DOHH2 (cell line): ENCODE measurements at regions not wholly inside any gene's neighbourhood (a gene's known extent, or its start where the extent isn't known, plus 50 kb on each side); places are given as distances from the start of the nearest gene placed in this dataset.

Experiments
- H3F3A ChIP-seq: fragments of 200-600 bp; sonication (generic), shearing (Covaris generic); 2 replicates; pipeline ENCODE4 v1.6.0; 2016; ENCODE audit warnings: antibody characterized with exemption, mild to moderate bottlenecking; ENCODE audit not compliant: control insufficient read depth, insufficient read depth
- H3K27ac ChIP-seq: fragments of 200-600 bp; sonication (generic); 2 replicates; pipeline ENCODE4 v1.5.1; 2014; ENCODE audit warnings: low read depth, mild to moderate bottlenecking, low read length, moderate library complexity
- H3K27me3 ChIP-seq: fragments of 200-600 bp; sonication (generic); 2 replicates; pipeline ENCODE4 v1.6.1; 2014; ENCODE audit warnings: mild to moderate bottlenecking, low read length, mixed read lengths; ENCODE audit not compliant: control insufficient read depth
- H3K36me3 ChIP-seq: fragments of 200-600 bp; sonication (generic); 2 replicates; pipeline ENCODE4 v1.6.1; 2014; ENCODE audit warnings: mild to moderate bottlenecking, low read length, moderate library complexity, mixed read lengths; ENCODE audit not compliant: control insufficient read depth
- H3K4me1 ChIP-seq: fragments of 200-600 bp; sonication (generic); 2 replicates; pipeline ENCODE4 v1.6.1; 2014; ENCODE audit warnings: mild to moderate bottlenecking, low read length, mixed read lengths; ENCODE audit not compliant: control insufficient read depth
- H3K4me2 ChIP-seq: fragments of 200-600 bp; sonication (generic); 2 replicates; pipeline ENCODE4 v1.6.0; 2014; ENCODE audit warnings: mild to moderate bottlenecking, low read length, moderate library complexity
- H3K4me3 ChIP-seq: fragments of 200-600 bp; sonication (generic); 2 replicates; pipeline ENCODE4 v1.5.1; 2014; ENCODE audit warnings: mild to moderate bottlenecking, low read length, mixed read lengths
- H3K79me2 ChIP-seq: fragments of 200-600 bp; sonication (generic); 2 replicates; pipeline ENCODE4 v1.6.1; 2014; ENCODE audit warnings: mild to moderate bottlenecking, low read length, mixed read lengths; ENCODE audit not compliant: control insufficient read depth
- H3K9me2 ChIP-seq: fragments of 200-600 bp; sonication (generic); replicated peaks from 2 replicates; pipeline ENCODE4 v1.6.1; 2014; ENCODE audit warnings: mild to moderate bottlenecking, low read length, mixed read lengths; ENCODE audit not compliant: control insufficient read depth
- H3K9me3 ChIP-seq: fragments of 200-600 bp; sonication (generic); 2 replicates; pipeline ENCODE4 v1.6.1; 2014; ENCODE audit warnings: antibody characterized with exemption, low read length, mixed read lengths; ENCODE audit not compliant: control insufficient read depth, insufficient read depth
- H4K20me1 ChIP-seq: fragments of 200-600 bp; sonication (generic); 2 replicates; pipeline ENCODE4 v1.6.0; 2014; ENCODE audit warnings: low read depth, mild to moderate bottlenecking, antibody characterized with exemption, low read length, moderate library complexity; ENCODE audit not compliant: control insufficient read depth, insufficient read depth
- EZH2phosphoT487 ChIP-seq: fragments of 200-600 bp; sonication (generic); IDR thresholded peaks from 2 replicates; pipeline ENCODE4 v1.6.1; 2017; ENCODE audit warnings: borderline replicate concordance, mild to moderate bottlenecking, antibody characterized with exemption, low read length, moderate library complexity, mixed read lengths
- TF ChIP-seq, protein P1 (sequence below): fragments of 200-600 bp; sonication (generic); IDR thresholded peaks from one replicate; pipeline ENCODE4 v1.5.1; 2014; ENCODE audit warnings: antibody characterized with exemption, mild to moderate bottlenecking, low read depth, low read length; ENCODE audit not compliant: poor library complexity, severe bottlenecking

- H3K4me1 ChIP-seq: no peaks in the 10 kb centered on the region
- no peaks in the 10 kb centered on the region for H3K9me2 ChIP-seq
- H3K4me2 ChIP-seq: no peak overlapping the region
- no peaks in the 10 kb centered on the region for H3K9me3 ChIP-seq
- H3K4me3 ChIP-seq: no peak overlapping the region
- no peaks in the 10 kb centered on the region for H3K27me3 ChIP-seq
- no peaks in the 10 kb centered on the region for H4K20me1 ChIP-seq
- no peaks in the 10 kb centered on the region for H3K79me2 ChIP-seq
- H3K27ac ChIP-seq: no peak overlapping the region
- no peak for TF ChIP-seq EZH2phosphoT487
- TF ChIP-seq, protein P1, sequence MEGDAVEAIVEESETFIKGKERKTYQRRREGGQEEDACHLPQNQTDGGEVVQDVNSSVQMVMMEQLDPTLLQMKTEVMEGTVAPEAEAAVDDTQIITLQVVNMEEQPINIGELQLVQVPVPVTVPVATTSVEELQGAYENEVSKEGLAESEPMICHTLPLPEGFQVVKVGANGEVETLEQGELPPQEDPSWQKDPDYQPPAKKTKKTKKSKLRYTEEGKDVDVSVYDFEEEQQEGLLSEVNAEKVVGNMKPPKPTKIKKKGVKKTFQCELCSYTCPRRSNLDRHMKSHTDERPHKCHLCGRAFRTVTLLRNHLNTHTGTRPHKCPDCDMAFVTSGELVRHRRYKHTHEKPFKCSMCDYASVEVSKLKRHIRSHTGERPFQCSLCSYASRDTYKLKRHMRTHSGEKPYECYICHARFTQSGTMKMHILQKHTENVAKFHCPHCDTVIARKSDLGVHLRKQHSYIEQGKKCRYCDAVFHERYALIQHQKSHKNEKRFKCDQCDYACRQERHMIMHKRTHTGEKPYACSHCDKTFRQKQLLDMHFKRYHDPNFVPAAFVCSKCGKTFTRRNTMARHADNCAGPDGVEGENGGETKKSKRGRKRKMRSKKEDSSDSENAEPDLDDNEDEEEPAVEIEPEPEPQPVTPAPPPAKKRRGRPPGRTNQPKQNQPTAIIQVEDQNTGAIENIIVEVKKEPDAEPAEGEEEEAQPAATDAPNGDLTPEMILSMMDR: no peak
- no peaks in the 10 kb centered on the region for H3F3A ChIP-seq
- no peaks in the 10 kb centered on the region for H3K36me3 ChIP-seq
Measured at GRCh38 chr2:187213798-187214197, 234.3 kb downstream of the CALCRL start.

GRCh38 chr2:187210726-187211125, 237.3 kb downstream of the CALCRL start:
- no peak overlapping the region for H3K4me3 ChIP-seq
- H3F3A ChIP-seq: no peaks in the 10 kb centered on the region
- no peaks in the 10 kb centered on the region for H3K36me3 ChIP-seq
- no peaks in the 10 kb centered on the region for H3K79me2 ChIP-seq
- H3K4me2 ChIP-seq: no peak overlapping the region
- no peaks in the 10 kb centered on the region for H3K9me3 ChIP-seq
- no peaks in the 10 kb centered on the region for H3K4me1 ChIP-seq
- no peaks in the 10 kb centered on the region for H3K9me2 ChIP-seq
- TF ChIP-seq EZH2phosphoT487: no peak
- TF ChIP-seq, protein P1: no peak
- H3K27me3 ChIP-seq: no peaks in the 10 kb centered on the region
- H4K20me1 ChIP-seq: no peaks in the 10 kb centered on the region
- no peak overlapping the region for H3K27ac ChIP-seq

DNA sequence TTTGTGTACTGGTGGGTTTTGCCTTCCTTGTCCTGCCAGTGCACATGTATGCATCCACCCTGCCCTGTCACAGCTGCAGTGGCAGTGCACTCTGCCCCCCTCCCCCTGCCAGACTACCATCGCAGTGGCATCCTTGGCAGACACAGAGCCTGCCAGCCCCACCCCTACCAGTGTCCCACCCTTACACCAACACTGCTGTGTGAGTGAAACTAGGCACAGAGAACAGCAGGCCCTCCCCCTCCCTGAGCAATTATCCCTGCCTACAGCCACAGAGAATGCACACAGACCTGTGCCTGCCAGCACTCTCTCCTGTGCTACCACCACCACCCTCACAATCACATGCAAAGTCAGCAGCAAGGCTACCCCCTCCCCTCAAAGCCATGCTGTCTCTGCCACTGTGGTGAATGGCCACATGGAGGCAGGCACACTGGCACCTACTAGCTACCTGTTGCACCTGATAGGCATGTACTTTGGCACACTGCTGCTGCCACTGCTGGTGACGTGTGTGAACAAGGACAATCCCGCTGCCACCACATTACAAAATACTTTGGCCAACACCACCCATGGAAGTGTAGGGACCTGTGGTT, 239.8 kb downstream of the CALCRL start:
- Histone ChIP-seq H3F3A (no peaks in the 10 kb centered on the region), H3K9me3 (no peaks in the 10 kb centered on the region), H3K27me3 (no peaks in the 10 kb centered on the region), H3K4me1 (no peaks in the 10 kb centered on the region), H4K20me1 (no peaks in the 10 kb centered on the region), H3K4me3 (no peak overlapping the region), H3K36me3 (no peaks in the 10 kb centered on the region), H3K27ac (no peak overlapping the region), H3K9me2 (no peaks in the 10 kb centered on the region), H3K79me2 (no peaks in the 10 kb centered on the region), H3K4me2 (no peak overlapping the region)
- TF ChIP-seq EZH2phosphoT487: no peak
- TF ChIP-seq, protein P1: no peak

GRCh38 chr2:187207126-187207525, 240.9 kb downstream of the CALCRL start:
- no peaks in the 10 kb centered on the region for H4K20me1 ChIP-seq

More at GRCh38 chr2:187207126-187207525, 240.9 kb downstream of the CALCRL start:
- Histone ChIP-seq H3K4me1 (no peaks in the 10 kb centered on the region), H3F3A (no peaks in the 10 kb centered on the region), H3K4me3 (no peak overlapping the region), H3K27me3 (no peaks in the 10 kb centered on the region), H3K9me2 (no peaks in the 10 kb centered on the region), H3K79me2 (no peaks in the 10 kb centered on the region), H3K4me2 (no peak overlapping the region), H3K36me3 (no peaks in the 10 kb centered on the region), H3K9me3 (no peaks in the 10 kb centered on the region), H3K27ac (no peak overlapping the region)
- TF ChIP-seq, protein P1: no peak
- TF ChIP-seq EZH2phosphoT487: no peak
